ENCODE measurements at regions not wholly inside any gene's neighbourhood (a gene's known extent, or its start where the extent isn't known, plus 50 kb on each side); places are given as distances from the start of the nearest gene placed in this dataset.

GRCh38 chr5:89349246-89349980 is 466.4 kb upstream of the MEF2C start:
- no peak overlapping the region for H2AFZ ChIP-seq (ENCODE audit: low read length)

More at GRCh38 chr5:89349246-89349980, 466.4 kb upstream of the MEF2C start:
- Histone ChIP-seq H3K27me3 (replicated peaks in 1 of 4; ENCODE audit: control insufficient read depth in 3 of 4, extremely low read depth in 1 of 4, insufficient read depth in 3 of 4, low read length in 3 of 4) (no peaks in the 10 kb centered on the region), H3K27ac (ENCODE audit: low read depth, low read length) (no peak overlapping the region), H3K79me1 (ENCODE audit: low read depth, low read length) (no peaks in the 10 kb centered on the region), H4K91ac (replicated peaks; ENCODE audit: insufficient read length, low read length) (no peak overlapping the region), H3K18ac (ENCODE audit: extremely low read depth, low read length) (no peak overlapping the region), H4K20me1 (replicated peaks in 1 of 2; ENCODE audit: control insufficient read depth in 1 of 2, insufficient read depth in 2 of 2, low read length in 2 of 2) (no peaks in the 10 kb centered on the region), H3K79me2 (ENCODE audit: control insufficient read depth in 1 of 2, insufficient read depth in 2 of 2, low read length in 2 of 2) (no peaks in the 10 kb centered on the region), H2BK20ac (ENCODE audit: low read length) (no peak overlapping the region), H3K14ac (ENCODE audit: insufficient read length) (no peak overlapping the region), H3K9me3 (ENCODE audit: insufficient read depth in 2 of 2, low read depth in 1 of 2, low read length in 1 of 2) (no peaks in the 10 kb centered on the region), H2BK120ac (replicated peaks; ENCODE audit: low read depth, low read length) (no peak overlapping the region), H3K36me3 (ENCODE audit: control insufficient read depth in 2 of 4, insufficient read depth in 4 of 4, low read length in 3 of 4) (no peaks in the 10 kb centered on the region), H2BK15ac (ENCODE audit: low read length) (no peak overlapping the region), H3K4ac (replicated peaks; ENCODE audit: insufficient read length, low read depth, low read length) (no peak overlapping the region), H3K23ac (ENCODE audit: insufficient read length) (no peak overlapping the region), H3K23me2 (ENCODE audit: low read depth, low read length) (no peaks in the 10 kb centered on the region), H3K9ac (replicated peaks in 1 of 4; ENCODE audit: extremely low read depth in 1 of 4, low read depth in 3 of 4, low read length in 3 of 4) (no peak overlapping the region), H2BK5ac (ENCODE audit: low read depth, low read length) (no peak overlapping the region), H2BK12ac (ENCODE audit: low read depth, low read length) (no peak overlapping the region), H3K4me2 (ENCODE audit: insufficient read depth in 1 of 2, low read depth in 2 of 2, low read length in 2 of 2) (no peak overlapping the region), H4K8ac (ENCODE audit: extremely low read depth, insufficient read depth, low read length) (no peak overlapping the region), H3K4me3 (ENCODE audit: extremely low read depth in 1 of 4, insufficient read depth in 2 of 4, low read depth in 3 of 4, low read length in 4 of 4) (no peak overlapping the region), H4K5ac (ENCODE audit: insufficient read length, low read depth, low read length) (no peak overlapping the region), H3K4me1 (replicated peaks in 1 of 4; ENCODE audit: control insufficient read depth in 3 of 4, insufficient read depth in 4 of 4, low read length in 3 of 4) (no peaks in the 10 kb centered on the region), H2AK5ac (ENCODE audit: low read depth, low read length) (no peak overlapping the region), H3K56ac (replicated peaks; ENCODE audit: insufficient read length, low read depth, low read length) (no peak overlapping the region)
- TF ChIP-seq NRF1 (IDR thresholded peaks at IDR 0.05; ENCODE audit: low read depth, low read length) (no peak), TBP (IDR thresholded peaks at IDR 0.05; ENCODE audit: low read depth, low read length) (no peak), FOSL1 (IDR thresholded peaks at IDR 0.05; ENCODE audit: insufficient read depth, low read depth, low read length) (no peak), RFX5 (IDR thresholded peaks at IDR 0.05; ENCODE audit: borderline replicate concordance, low read depth, low read length) (no peak), RAD21 (IDR thresholded peaks at IDR 0.05 in 1 of 2, conservative IDR thresholded peaks at IDR 0.05 in 1 of 2; ENCODE audit: low read depth in 2 of 2, low read length in 2 of 2) (no peak)
- FAIRE-seq (no peak), DNase-seq (ENCODE audit: low read depth in 1 of 2, low spot score in 2 of 2) (no peak)
- CTCF ChIA-PET (ENCODE audit: partially characterized antibody), result no interaction called here
- POLR2A ChIA-PET (ENCODE audit: partially characterized antibody), result no interaction called here
- 89% methylated on average over 3 of the region's 3 CpGs; no CpG with 5 or more reads in 1 of the 2 experiments for WGBS, 2 experiments (ENCODE audit: extremely low coverage in 1 of 2, insufficient coverage in 1 of 2, insufficient read length in 1 of 2, insufficient replicate concordance in 2 of 2, low coverage in 1 of 2, low lambda C conversion rate in 2 of 2, missing lambda C conversion rate in 1 of 2)
